NCI-H187 treated with DMSO at 0.1 percent for 48 hours (cell line): ENCODE measurements at regions not wholly inside any gene's neighbourhood (a gene's known extent, or its start where the extent isn't known, plus 50 kb on each side); places are given as distances from the start of the nearest gene placed in this dataset.

Experiments
- DNase-seq: peaks from one replicate; lab custom pipeline; 2025; lab: John Stamatoyannopoulos, UW

GRCh38 chr5:82396871-82397514, 118.8 kb upstream of the RPS23 start:
- DNase-seq, result no peak

- no peak for DNase-seq
Measured at GRCh38 chr5:82396396-82396795, 118.2 kb upstream of the RPS23 start.

- no peak for DNase-seq
Measured at GRCh38 chr5:82393951-82394350, 115.8 kb upstream of the RPS23 start.

GRCh38 chr5:82390088-82390487, 111.9 kb upstream of the RPS23 start:
- no peak for DNase-seq

- DNase-seq, result no peak
Measured at GRCh38 chr5:82389347-82389746, 111.2 kb upstream of the RPS23 start.

- no peak for DNase-seq
Measured at GRCh38 chr5:82388181-82388580, 110.0 kb upstream of the RPS23 start.

GRCh38 chr5:82387819-82388166, 109.6 kb upstream of the RPS23 start:
- DNase-seq, result no peak

- DNase-seq, result no peak
Measured at GRCh38 chr5:82387001-82387818, 109.1 kb upstream of the RPS23 start.

GRCh38 chr5:82386576-82386975, 108.4 kb upstream of the RPS23 start:
- DNase-seq, result no peak

GRCh38 chr5:82384034-82384750, 106.0 kb upstream of the RPS23 start:
- DNase-seq, result no peak

GRCh38 chr5:82381591-82381990, 103.4 kb upstream of the RPS23 start:
- no peak for DNase-seq

- DNase-seq, result no peak
Measured at GRCh38 chr5:82376307-82376706, 98.2 kb upstream of the RPS23 start.

GRCh38 chr5:82375488-82376244, 97.5 kb upstream of the RPS23 start:
- no peak for DNase-seq

GRCh38 chr5:82374637-82375036, 96.5 kb upstream of the RPS23 start:
- DNase-seq, result no peak

- no peak for DNase-seq
Measured at GRCh38 chr5:82367930-82368329, 89.8 kb upstream of the RPS23 start.

- DNase-seq, result no peak
Measured at GRCh38 chr5:82365744-82366228, 87.6 kb upstream of the RPS23 start.

GRCh38 chr5:82365026-82365425, 86.9 kb upstream of the RPS23 start:
- no peak for DNase-seq

- DNase-seq, result no peak
Measured at GRCh38 chr5:82364497-82364896, 86.3 kb upstream of the RPS23 start.

GRCh38 chr5:82363524-82363923, 85.4 kb upstream of the RPS23 start:
- DNase-seq, result no peak

- DNase-seq, result no peak
Measured at GRCh38 chr5:82362636-82363035, 84.5 kb upstream of the RPS23 start.

GRCh38 chr5:82360022-82360421, 81.9 kb upstream of the RPS23 start:
- DNase-seq, result no peak

GRCh38 chr5:82359272-82359671, 81.1 kb upstream of the RPS23 start:
- DNase-seq, result no peak
